ENCODE measurements at regions not wholly inside any gene's neighbourhood (a gene's known extent, or its start where the extent isn't known, plus 50 kb on each side); places are given as distances from the start of the nearest gene placed in this dataset.

- DNase-seq, result no peak
Observed at GRCh38 chr7:22582863-22583622, 83.1 kb upstream of the STEAP1B start.

- DNase-seq, result no peak
Observed at GRCh38 chr7:22581099-22581498, 81.1 kb upstream of the STEAP1B start.

GRCh38 chr7:22579961-22580360, 80.0 kb upstream of the STEAP1B start:
- DNase-seq, result no peak

GRCh38 chr7:22578007-22578733, 78.2 kb upstream of the STEAP1B start:
- DNase-seq, result no peak

- DNase-seq, result no peak
Observed at GRCh38 chr7:22577470-22578001, 77.5 kb upstream of the STEAP1B start.

- no peak for DNase-seq
Observed at GRCh38 chr7:22576612-22577469, 76.9 kb upstream of the STEAP1B start.

GRCh38 chr7:22574754-22575520, 74.9 kb upstream of the STEAP1B start:
- DNase-seq, result no peak

- DNase-seq, result no peak
Observed at GRCh38 chr7:22572937-22573336, 72.9 kb upstream of the STEAP1B start.

GRCh38 chr7:22572292-22572691, 72.3 kb upstream of the STEAP1B start:
- DNase-seq, result no peak

- no peak for DNase-seq
Observed at GRCh38 chr7:22571766-22572165, 71.8 kb upstream of the STEAP1B start.

- DNase-seq, result no peak
Observed at GRCh38 chr7:22569586-22570321, 69.8 kb upstream of the STEAP1B start.

- no peak for DNase-seq
Observed at GRCh38 chr7:22566592-22566991, 66.6 kb upstream of the STEAP1B start.

- no peak for DNase-seq
Observed at GRCh38 chr7:22566176-22566575, 66.2 kb upstream of the STEAP1B start.

- DNase-seq, result no peak
Observed at GRCh38 chr7:22565315-22565811, 65.4 kb upstream of the STEAP1B start.

- DNase-seq, result no peak
Observed at GRCh38 chr7:22564511-22565045, 64.6 kb upstream of the STEAP1B start.

GRCh38 chr7:22563621-22564241, 63.7 kb upstream of the STEAP1B start:
- no peak for DNase-seq

- no peak for DNase-seq
Observed at GRCh38 chr7:22563032-22563501, 63.1 kb upstream of the STEAP1B start.

- DNase-seq, result no peak
Observed at GRCh38 chr7:22561895-22562593, 62.1 kb upstream of the STEAP1B start.

GRCh38 chr7:22561321-22561811, 61.4 kb upstream of the STEAP1B start:
- DNase-seq, result no peak
